Glomerular visceral epithelial cell (primary cell): ENCODE measurements at regions not wholly inside any gene's neighbourhood (a gene's known extent, or its start where the extent isn't known, plus 50 kb on each side); places are given as distances from the start of the nearest gene placed in this dataset.

Experiments
- DNase-seq: peaks from one replicate; pipeline ENCODE4 v3.0.0-alpha.2; 2016; ENCODE audit errors: extremely low spot score

DNA sequence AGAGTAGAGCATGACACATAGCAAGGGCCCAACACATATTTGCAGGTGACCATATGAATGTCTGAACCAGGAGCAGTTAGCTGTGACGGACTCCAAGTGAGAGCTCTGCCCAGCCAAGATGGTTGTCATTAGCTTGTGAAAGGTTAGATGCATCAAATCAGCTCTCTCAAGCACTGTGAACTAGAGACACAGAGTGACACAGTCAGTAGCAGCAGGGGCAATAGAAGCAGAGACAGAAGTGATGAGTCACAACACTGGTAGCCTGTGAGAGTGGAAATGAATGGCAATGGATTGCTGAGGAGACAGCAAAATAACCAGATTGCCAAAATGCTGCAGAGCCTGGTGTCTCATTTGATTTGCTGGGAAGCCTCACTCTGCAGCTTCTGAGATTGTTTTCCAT is 558.9 kb downstream of the PKHD1 start:
- DNase-seq, result no peak

DNA sequence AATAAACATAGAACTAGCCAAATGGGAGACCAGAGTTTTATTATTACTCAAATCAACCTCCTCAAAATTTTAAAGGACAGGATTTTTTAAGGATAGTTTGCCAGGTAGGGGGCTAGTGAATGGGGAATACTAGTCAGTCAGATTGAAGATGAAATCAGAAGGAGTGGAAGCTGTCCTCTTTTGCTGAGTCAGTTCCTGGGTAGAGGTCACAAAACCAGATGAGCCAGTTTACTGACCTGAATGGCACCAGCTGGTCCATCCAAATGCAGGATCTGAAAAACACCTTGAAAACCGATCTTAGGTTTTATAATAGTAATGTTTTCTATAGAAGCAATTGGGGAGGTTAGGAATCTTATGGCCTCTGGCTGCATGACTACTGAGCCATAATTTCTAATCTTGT is 558.2 kb downstream of the PKHD1 start:
- DNase-seq, result no peak

DNA sequence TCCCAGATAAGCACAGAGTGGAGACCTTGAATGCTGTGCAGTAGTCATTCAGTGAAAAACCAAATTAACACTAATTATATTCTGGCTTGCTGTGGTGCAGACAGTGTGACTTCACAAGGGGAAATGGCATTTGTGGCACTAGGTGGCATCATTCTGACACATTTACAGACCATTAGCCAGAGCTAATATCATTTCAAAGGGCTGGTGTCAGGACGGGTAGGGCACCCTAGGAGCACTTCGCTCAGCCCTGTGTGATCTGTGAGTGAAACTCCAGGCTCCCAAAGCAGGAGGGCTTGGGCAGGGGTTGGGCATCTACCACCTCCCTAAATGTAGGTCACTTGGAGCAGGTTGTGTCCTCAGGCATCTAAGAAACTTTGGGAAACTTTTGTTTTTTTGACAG is 555.8 kb downstream of the PKHD1 start:
- DNase-seq, result no peak

DNA sequence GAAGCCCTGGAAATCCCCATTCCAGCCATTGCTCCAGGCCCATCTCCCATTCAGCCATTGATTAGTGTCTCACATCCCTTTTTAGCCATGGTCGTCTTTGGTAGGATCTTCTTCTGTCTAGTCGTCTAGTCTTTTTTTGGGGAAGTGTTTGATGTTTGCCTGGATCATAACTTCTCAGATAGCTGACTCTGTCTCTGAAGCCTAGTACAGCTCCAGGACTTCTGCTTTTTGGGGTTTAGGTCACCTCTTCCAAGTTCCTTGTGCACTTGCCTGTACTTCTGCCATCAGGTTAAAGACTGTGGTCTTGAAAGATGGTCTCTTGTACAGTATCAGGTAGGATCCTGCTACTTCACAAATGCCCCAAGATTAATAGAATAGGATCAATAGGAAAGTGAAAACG is 553.5 kb downstream of the PKHD1 start:
- no peak for DNase-seq

DNA sequence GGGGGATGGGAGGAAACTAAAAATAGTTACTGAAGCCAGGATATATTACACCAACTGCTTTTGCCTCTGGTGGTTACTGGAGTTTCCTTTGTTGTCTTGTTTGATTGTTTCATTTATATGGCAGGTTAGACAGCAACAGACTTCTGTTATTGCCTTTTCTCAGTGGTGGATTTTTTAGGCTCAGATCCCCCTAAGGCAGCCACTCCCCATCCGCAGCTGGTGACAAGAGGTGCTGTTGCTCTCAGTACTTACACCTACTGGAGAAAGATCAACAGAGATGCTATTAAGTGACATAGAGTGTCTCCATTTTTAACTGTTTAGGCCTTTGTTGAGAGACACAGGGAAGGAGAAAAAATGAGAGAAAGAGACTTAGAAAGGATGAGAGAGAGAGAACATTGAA is 552.1 kb downstream of the PKHD1 start:
- no peak for DNase-seq

DNA sequence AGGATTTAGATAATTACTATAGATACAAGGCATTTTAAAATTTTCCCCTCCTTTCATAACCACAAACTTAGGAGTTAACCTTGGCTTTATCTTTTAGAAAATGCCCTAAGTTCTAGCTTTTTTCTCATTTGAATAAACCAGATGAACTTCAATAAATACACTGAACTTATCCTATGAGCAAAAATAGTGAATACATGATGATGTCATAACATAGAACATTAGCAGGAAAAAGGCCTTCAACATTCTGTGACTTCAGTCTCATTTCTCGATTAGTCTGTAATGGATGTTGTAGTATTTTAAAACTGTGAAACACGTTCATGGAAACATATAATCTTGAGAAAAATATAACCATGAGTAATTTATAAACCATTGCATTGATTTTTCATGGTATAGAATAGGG is 550.7 kb downstream of the PKHD1 start:
- DNase-seq, result no peak

DNA sequence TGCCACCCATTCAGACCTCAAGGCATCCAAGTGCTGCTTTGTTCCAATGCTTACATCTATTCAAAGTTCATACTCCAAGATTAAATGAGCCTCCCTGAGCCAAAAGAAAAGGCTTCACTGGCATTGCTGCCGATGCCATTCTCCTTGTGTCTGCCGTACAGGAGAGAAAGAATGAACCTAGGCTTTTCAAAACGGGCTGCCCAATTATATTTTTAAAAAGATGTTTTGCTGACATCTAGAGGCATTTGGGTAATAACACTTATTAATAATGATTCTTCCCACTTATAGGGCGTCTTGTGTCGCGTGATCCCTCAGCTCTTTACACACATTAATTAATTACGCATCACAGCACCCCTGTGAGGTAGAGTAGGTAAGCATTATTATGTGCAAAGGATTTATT is 545.6 kb downstream of the PKHD1 start:
- no peak for DNase-seq

DNA sequence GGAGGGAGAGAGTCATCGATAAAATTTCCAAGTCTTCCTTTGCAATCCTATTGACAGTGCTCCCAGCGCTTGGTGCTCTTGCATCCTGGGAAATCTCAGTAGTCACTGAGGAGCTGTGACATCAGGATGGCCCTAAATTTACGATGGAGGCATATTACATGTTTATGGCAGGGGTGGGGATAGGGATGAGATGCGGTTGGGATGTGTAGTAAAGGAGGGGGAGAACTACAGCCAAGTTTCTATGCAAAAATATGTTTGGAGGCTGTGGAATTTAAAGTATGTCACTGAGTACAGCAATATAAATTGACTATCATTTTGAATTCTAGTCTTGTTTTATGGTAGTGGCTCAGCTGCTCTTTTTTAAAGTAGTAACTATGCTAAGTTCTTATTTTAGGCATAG is 544.9 kb downstream of the PKHD1 start:
- no peak for DNase-seq

DNA sequence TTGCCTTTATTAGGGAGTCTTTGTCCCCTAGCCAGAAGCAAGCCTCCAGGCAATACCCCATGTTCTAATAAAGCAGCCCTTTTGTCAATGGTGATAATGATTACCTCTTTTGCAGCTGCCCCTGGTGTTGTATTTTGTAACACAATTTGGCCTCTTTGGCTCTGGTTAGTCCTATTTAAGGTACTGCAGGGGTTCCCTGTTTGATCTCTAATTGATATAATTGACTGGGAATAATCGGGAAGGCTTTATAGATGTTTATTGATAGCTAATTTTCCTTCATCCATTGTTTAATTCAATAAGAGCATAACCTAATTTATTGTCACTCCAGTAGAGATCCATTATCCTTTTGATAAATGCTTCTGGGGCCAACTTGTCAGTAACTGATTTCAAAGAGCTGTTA is 537.2 kb downstream of the PKHD1 start:
- DNase-seq, result no peak

DNA sequence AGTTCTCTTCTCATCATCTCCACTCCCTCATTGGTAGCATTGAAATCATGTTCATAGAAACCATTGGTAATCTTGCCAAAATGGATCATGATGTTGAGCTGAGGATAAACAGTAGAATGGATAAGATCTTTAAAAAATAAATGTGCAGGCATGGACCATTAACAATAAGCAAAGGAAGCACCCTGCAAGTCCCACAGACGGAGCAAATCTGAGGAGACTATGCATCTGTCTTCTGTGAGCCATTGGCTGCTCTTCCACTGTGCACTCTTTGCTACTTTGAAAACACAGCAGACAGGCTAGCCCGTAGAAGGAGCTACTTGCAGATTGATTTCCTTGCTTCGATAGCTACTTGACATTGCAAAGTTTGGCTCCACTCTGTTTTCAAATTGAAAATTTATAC is 535.0 kb downstream of the PKHD1 start:
- DNase-seq, result no peak

DNA sequence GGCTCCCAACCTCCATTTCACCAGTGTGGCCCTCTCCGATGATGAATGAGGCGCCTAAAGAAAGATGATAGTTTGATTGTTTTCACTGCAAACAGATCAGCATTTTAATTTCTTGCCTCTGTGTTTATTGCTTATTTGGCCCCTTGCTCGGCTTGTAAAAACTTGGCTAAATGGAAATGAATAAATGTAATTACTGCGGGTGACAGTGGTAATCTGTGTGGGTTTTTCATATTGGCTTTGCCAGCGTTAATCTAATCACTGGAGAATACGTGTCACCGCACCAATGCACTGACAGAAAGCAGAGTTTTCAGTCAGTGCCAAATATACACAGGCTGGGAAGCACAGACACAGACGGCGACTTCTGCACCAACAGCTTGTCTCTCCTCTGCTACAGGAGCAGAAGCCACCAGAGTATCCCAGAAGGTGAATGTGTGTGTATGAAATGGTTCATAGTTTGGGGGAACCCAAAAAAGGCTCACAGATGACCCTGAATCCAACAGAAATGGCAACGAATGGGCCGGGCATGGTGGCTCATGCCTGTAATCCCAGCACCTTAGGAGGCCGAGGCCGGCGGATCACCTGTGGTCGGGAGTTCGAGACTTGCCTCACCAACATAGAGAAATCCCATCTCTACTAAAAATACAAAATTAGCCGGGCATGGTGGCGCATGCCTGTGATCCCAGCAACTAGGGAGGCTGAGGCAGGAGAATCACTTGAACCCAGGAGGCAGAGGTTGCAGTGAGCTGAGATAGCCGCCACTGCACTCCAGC is 534.0 kb downstream of the PKHD1 start:
- DNase-seq, result no peak

DNA sequence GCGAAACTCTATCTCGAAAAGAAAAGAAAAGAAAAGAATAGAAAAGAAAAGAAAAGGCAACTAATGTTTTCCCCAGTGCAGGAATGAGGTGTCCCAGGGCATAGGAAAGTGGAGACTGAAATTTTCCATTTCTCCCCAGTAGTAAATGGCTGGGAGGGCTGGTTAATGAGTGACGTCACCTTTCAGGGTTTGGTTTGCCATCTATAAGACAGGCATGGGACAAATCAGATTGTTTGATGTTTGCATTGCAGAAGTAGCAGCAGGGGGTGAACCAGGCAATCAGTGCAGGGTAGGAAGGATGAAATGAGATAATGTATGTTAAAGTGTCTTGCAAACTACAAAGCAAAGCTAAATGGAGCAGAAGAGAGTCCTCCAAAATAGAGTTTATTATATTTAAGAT is 533.4 kb downstream of the PKHD1 start:
- no peak for DNase-seq

DNA sequence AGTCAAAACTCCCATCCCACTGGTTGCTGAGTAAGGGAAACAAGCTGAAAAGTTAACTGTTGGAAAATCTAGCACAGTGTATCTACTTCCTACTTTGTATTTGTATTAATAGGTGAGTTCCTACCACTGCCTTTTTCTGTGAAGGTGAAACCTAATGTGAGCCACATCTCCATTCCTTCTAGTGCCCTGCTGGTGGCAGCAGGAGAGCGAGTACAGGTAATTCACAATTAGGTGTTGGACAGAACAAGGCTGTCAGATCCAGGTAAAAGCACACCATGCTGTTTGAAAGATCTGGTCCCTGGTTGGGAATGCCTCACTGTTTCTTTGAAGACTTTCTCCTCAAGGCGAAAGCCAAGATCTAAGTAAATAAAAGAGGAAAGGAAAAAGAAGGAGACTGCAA is 528.4 kb downstream of the PKHD1 start:
- no peak for DNase-seq

DNA sequence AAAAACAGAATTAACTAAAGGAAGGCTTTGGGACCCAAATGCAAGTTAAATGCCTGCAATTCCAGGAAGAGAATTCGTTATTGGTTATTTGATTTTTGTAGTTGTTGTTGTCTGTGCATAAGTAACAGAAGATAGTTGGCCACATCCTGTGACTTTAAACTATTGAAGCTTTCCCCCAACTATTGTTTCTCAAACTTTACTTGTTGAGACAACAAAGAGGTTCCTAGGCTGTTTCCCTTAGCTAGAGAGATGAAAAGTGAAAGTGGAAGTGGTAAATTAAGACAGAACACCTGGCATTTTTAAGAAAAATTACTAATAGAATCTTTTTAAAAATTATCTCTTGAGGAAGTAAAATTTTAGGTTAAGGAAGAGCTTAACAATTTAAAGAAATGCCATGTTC is 525.2 kb downstream of the PKHD1 start:
- DNase-seq, result no peak
